Activated CD4-positive, alpha-beta T cell treated with anti-CD3 and anti-CD28 coated beads, Interleukin-2, amount 50 U/mL, for 24 hours (primary cell): ENCODE measurements at regions not wholly inside any gene's neighbourhood (a gene's known extent, or its start where the extent isn't known, plus 50 kb on each side); places are given as distances from the start of the nearest gene placed in this dataset.
"Not testable (repeated sequence)": the region's sequence is repeated elsewhere in the genome, so short reads cannot be mapped to it uniquely, and the experiment has no call there.

Experiments used
- DNase-seq, 2 donors: peaks; one replicate each; pipeline ENCODE4 v3.0.0-alpha.2; 2020; ENCODE audit warnings: low read depth in 1 of 2, low spot score in 1 of 2

GRCh38 chr4:14410516-14410915 lies 591.8 kb upstream of the CPEB2 start:
- DNase-seq = no peak

GRCh38 chr4:14415146-14415545 lies 587.1 kb upstream of the CPEB2 start:
- no peak for DNase-seq

- DNase-seq = no peak
Measured at GRCh38 chr4:14419516-14419915, 582.8 kb upstream of the CPEB2 start.

GRCh38 chr4:14426297-14426696 lies 576.0 kb upstream of the CPEB2 start:
- not testable (repeated sequence) for DNase-seq

GRCh38 chr4:14428125-14428524 lies 574.2 kb upstream of the CPEB2 start:
- DNase-seq = no peak

GRCh38 chr4:14431155-14432134 lies 570.8 kb upstream of the CPEB2 start:
- DNase-seq = no peak

- no peak for DNase-seq
Measured at GRCh38 chr4:14434483-14434882, 567.8 kb upstream of the CPEB2 start.

GRCh38 chr4:14434916-14435315 lies 567.4 kb upstream of the CPEB2 start:
- no peak for DNase-seq

- no peak for DNase-seq
Measured at GRCh38 chr4:14441561-14441960, 560.7 kb upstream of the CPEB2 start.

- no peak for DNase-seq
Measured at GRCh38 chr4:14445882-14446281, 556.4 kb upstream of the CPEB2 start.

- no peak for DNase-seq
Measured at GRCh38 chr4:14446311-14446710, 556.0 kb upstream of the CPEB2 start.

GRCh38 chr4:14446904-14447303 lies 555.4 kb upstream of the CPEB2 start:
- DNase-seq = no peak

- DNase-seq = no peak
Measured at GRCh38 chr4:14449308-14449707, 553.0 kb upstream of the CPEB2 start.

GRCh38 chr4:14452001-14452400 lies 550.3 kb upstream of the CPEB2 start:
- no peak for DNase-seq

- no peak for DNase-seq
Measured at GRCh38 chr4:14452764-14453163, 549.5 kb upstream of the CPEB2 start.

- no peak for DNase-seq
Measured at GRCh38 chr4:14458463-14458862, 543.8 kb upstream of the CPEB2 start.

GRCh38 chr4:14465057-14465456 lies 537.2 kb upstream of the CPEB2 start:
- DNase-seq = no peak

- no peak for DNase-seq
Measured at GRCh38 chr4:14465507-14465906, 536.8 kb upstream of the CPEB2 start.

- DNase-seq = no peak
Measured at GRCh38 chr4:14478504-14478903, 523.8 kb upstream of the CPEB2 start.

- no peak for DNase-seq
Measured at GRCh38 chr4:14496408-14496807, 505.9 kb upstream of the CPEB2 start.

- DNase-seq = no peak
Measured at GRCh38 chr4:14496969-14497368, 505.3 kb upstream of the CPEB2 start.

- no peak for DNase-seq
Measured at GRCh38 chr4:14504162-14504561, 498.1 kb upstream of the CPEB2 start.

- no peak for DNase-seq
Measured at GRCh38 chr4:14513471-14513870, 488.8 kb upstream of the CPEB2 start.
